SU-DHL-6 (cell line): ENCODE measurements at regions not wholly inside any gene's neighbourhood (a gene's known extent, or its start where the extent isn't known, plus 50 kb on each side); places are given as distances from the start of the nearest gene placed in this dataset.
"Not testable (repeated sequence)": the region's sequence is repeated elsewhere in the genome, so short reads cannot be mapped to it uniquely, and the experiment has no call there.

Experiments used
- H2AFZ ChIP-seq: fragments of 200-600 bp; sonication (generic); 2 replicates; pipeline ENCODE4 v1.6.1; 2014; ENCODE audit warnings: low read depth, mild to moderate bottlenecking, moderate library complexity, mixed read lengths, antibody characterized with exemption, low read length; ENCODE audit not compliant: severe bottlenecking
- H3F3A ChIP-seq: fragments of 200-600 bp; shearing (Covaris generic); 2 replicates; pipeline ENCODE4 v1.6.0; 2016; ENCODE audit warnings: antibody characterized with exemption, mild to moderate bottlenecking; ENCODE audit not compliant: insufficient read depth
- H3K27ac ChIP-seq: fragments of 200-600 bp; sonication (generic); 2 replicates; pipeline ENCODE4 v1.5.1; 2016; ENCODE audit warnings: low read depth, mild to moderate bottlenecking, low read length, moderate library complexity, mixed read lengths
- H3K27me3 ChIP-seq: fragments of 200-600 bp; sonication (generic), shearing (Covaris generic); 2 replicates; pipeline ENCODE4 v1.6.0; 2014; ENCODE audit warnings: mild to moderate bottlenecking, low read length
- H3K36me3 ChIP-seq: fragments of 200-600 bp; sonication (generic); 2 replicates; pipeline ENCODE4 v1.6.1; 2014; ENCODE audit warnings: mild to moderate bottlenecking, low read length, mixed read lengths
- H3K4me2 ChIP-seq: fragments of 300-600, 200-600 bp; shearing (Covaris generic), sonication (generic); 2 replicates; pipeline ENCODE4 v1.6.0; 2014; ENCODE audit warnings: low read length, low read depth, mild to moderate bottlenecking; ENCODE audit not compliant: poor library complexity, severe bottlenecking
- H3K4me3 ChIP-seq: fragments of 200-600 bp; sonication (generic); 2 replicates; pipeline ENCODE4 v1.5.1; 2014; ENCODE audit warnings: antibody characterized with exemption, low read length, mild to moderate bottlenecking, mixed read lengths; ENCODE audit not compliant: insufficient read depth, poor library complexity, severe bottlenecking
- H3K79me2 ChIP-seq: fragments of 200-600 bp; sonication (generic); 2 replicates; pipeline ENCODE4 v1.6.1; 2014; ENCODE audit warnings: mild to moderate bottlenecking, low read length, moderate library complexity; ENCODE audit not compliant: insufficient read depth
- H3K9ac ChIP-seq: fragments of 200-600 bp; sonication (generic); 2 replicates; pipeline ENCODE4 v1.7.0; 2014; ENCODE audit warnings: mild to moderate bottlenecking, low read length
- H3K9me2 ChIP-seq: fragments of 200-600 bp; sonication (generic); replicated peaks from 2 replicates; pipeline ENCODE4 v1.6.1; 2014; ENCODE audit warnings: low read length; ENCODE audit not compliant: insufficient read depth
- H3K9me3 ChIP-seq: fragments of 200-600 bp; sonication (generic); 2 replicates; pipeline ENCODE4 v1.6.1; 2014; ENCODE audit warnings: low read length, mixed read lengths; ENCODE audit not compliant: insufficient read depth
- H4K20me1 ChIP-seq: fragments of 200-600 bp; sonication (generic); 2 replicates; pipeline ENCODE4 v1.6.1; 2014; ENCODE audit warnings: low read depth, mild to moderate bottlenecking, antibody characterized with exemption, low read length, moderate library complexity, mixed read lengths
- CTCF ChIP-seq: fragments of 200-600 bp; sonication (generic); IDR thresholded peaks from one replicate; pipeline ENCODE4 v1.5.1; 2017; ENCODE audit warnings: antibody characterized with exemption, mild to moderate bottlenecking, low read length, moderate library complexity; ENCODE audit not compliant: insufficient read depth, poor library complexity, severe bottlenecking
- EZH2phosphoT487 ChIP-seq: fragments of 200-600 bp; sonication (generic), shearing (Covaris generic); conservative IDR thresholded peaks from 2 replicates; pipeline ENCODE4 v1.6.1; 2018; ENCODE audit warnings: mild to moderate bottlenecking, antibody characterized with exemption, low read length, moderate library complexity, mixed read lengths

GRCh38 chr5:112511920-112512319 is 92.8 kb upstream of the EPB41L4A start:
- no peaks in the 10 kb centered on the region for H3K36me3 ChIP-seq
- no peaks in the 10 kb centered on the region for H3F3A ChIP-seq
- no peaks in the 10 kb centered on the region for H3K9me2 ChIP-seq
- no peaks in the 10 kb centered on the region for H4K20me1 ChIP-seq
- no peak overlapping the region for H3K4me2 ChIP-seq
- H3K27ac ChIP-seq = no peak overlapping the region
- H3K4me3 ChIP-seq = no peak overlapping the region
- H3K9ac ChIP-seq = no peak overlapping the region
- H3K9me3 ChIP-seq = no peaks in the 10 kb centered on the region
- H3K27me3 ChIP-seq = no peaks in the 10 kb centered on the region
- no peaks in the 10 kb centered on the region for H3K79me2 ChIP-seq
- TF ChIP-seq CTCF = no peak
- TF ChIP-seq EZH2phosphoT487 = no peak
- no peak overlapping the region for H2AFZ ChIP-seq

GRCh38 chr5:112512901-112513300 is 93.8 kb upstream of the EPB41L4A start:
- no peak overlapping the region for H3K4me2 ChIP-seq
- no peaks in the 10 kb centered on the region for H4K20me1 ChIP-seq
- no peak overlapping the region for H2AFZ ChIP-seq
- TF ChIP-seq EZH2phosphoT487 (no peak), CTCF (no peak)
- H3F3A ChIP-seq = no peaks in the 10 kb centered on the region
- no peaks in the 10 kb centered on the region for H3K27me3 ChIP-seq
- no peak overlapping the region for H3K27ac ChIP-seq
- no peak overlapping the region for H3K9ac ChIP-seq
- H3K9me2 ChIP-seq = no peaks in the 10 kb centered on the region
- no peaks in the 10 kb centered on the region for H3K79me2 ChIP-seq
- H3K36me3 ChIP-seq = no peaks in the 10 kb centered on the region
- H3K4me3 ChIP-seq = no peak overlapping the region
- no peaks in the 10 kb centered on the region for H3K9me3 ChIP-seq

- Histone ChIP-seq H3K9ac (no peak overlapping the region), H3K4me3 (no peak overlapping the region), H3K79me2 (no peaks in the 10 kb centered on the region), H2AFZ (no peak overlapping the region), H3K27me3 (no peaks in the 10 kb centered on the region), H3K27ac (no peak overlapping the region), H3K9me2 (no peaks in the 10 kb centered on the region), H4K20me1 (no peaks in the 10 kb centered on the region), H3K9me3 (no peaks in the 10 kb centered on the region), H3K4me2 (no peak overlapping the region), H3F3A (no peaks in the 10 kb centered on the region), H3K36me3 (no peaks in the 10 kb centered on the region)
- TF ChIP-seq EZH2phosphoT487 (no peak), CTCF (no peak)
Observed at GRCh38 chr5:112514111-112514510, 95.0 kb upstream of the EPB41L4A start.

GRCh38 chr5:112520474-112520873 is 101.4 kb upstream of the EPB41L4A start:
- not testable (repeated sequence) for H3F3A ChIP-seq, H2AFZ ChIP-seq, H4K20me1 ChIP-seq, H3K36me3 ChIP-seq, H3K9me2 ChIP-seq, H3K27me3 ChIP-seq, H3K79me2 ChIP-seq, H3K9me3 ChIP-seq, H3K4me3 ChIP-seq
- Histone ChIP-seq H3K9ac (0 out of 2 replicates have a peak overlapping the region, but pooled peaks have one; percentile 32), H3K27ac (peak overlapping the region; percentile 78), H3K4me2 (peak overlapping the region; percentile 47)

GRCh38 chr5:112522891-112523673 is 104.0 kb upstream of the EPB41L4A start:
- Histone ChIP-seq H3K9ac (peak overlapping the region; percentile 32; the same call in 1 of the 2 replicates), H3K27ac (peak overlapping the region; percentile 78), H3K4me2 (peak overlapping the region; percentile 47), H3K4me3 (peak overlapping the region; percentile 44)
- H3K36me3 ChIP-seq, H3K9me3 ChIP-seq, H3K9me2 ChIP-seq, H4K20me1 ChIP-seq, H2AFZ ChIP-seq, H3F3A ChIP-seq, H3K27me3 ChIP-seq, H3K79me2 ChIP-seq: not testable (repeated sequence)
